NB4 (cell line): ENCODE measurements at regions not wholly inside any gene's neighbourhood (a gene's known extent, or its start where the extent isn't known, plus 50 kb on each side); places are given as distances from the start of the nearest gene placed in this dataset.

Source experiments
- DNase-seq: peaks from one replicate; pipeline ENCODE4 v3.0.0; 2010; ENCODE audit warnings: low read depth
- H3K4me3 ChIP-seq: one replicate; pipeline ENCODE4 v1.5.1; 2011; ENCODE audit warnings: mild to moderate bottlenecking, low read depth, low read length, moderate library complexity
- MAX ChIP-seq: IDR thresholded peaks from 2 replicates; pipeline ENCODE4 v1.6.1; 2011; ENCODE audit warnings: low read depth, low read length
- MYC ChIP-seq: IDR thresholded peaks from 2 replicates; pipeline ENCODE4 v1.6.1; 2011; ENCODE audit warnings: low read depth, low read length
- POLR2A ChIP-seq: IDR thresholded peaks from 2 replicates; pipeline ENCODE4 v1.6.1; 2011; ENCODE audit warnings: mild to moderate bottlenecking; ENCODE audit not compliant: insufficient read length; ENCODE audit errors: extremely low read depth
- TF ChIP-seq, protein P1 (sequence below): IDR thresholded peaks from one replicate; pipeline ENCODE4 v1.5.1; 2012; ENCODE audit warnings: low read depth, low read length

- no peak for DNase-seq
- TF ChIP-seq, protein P1, sequence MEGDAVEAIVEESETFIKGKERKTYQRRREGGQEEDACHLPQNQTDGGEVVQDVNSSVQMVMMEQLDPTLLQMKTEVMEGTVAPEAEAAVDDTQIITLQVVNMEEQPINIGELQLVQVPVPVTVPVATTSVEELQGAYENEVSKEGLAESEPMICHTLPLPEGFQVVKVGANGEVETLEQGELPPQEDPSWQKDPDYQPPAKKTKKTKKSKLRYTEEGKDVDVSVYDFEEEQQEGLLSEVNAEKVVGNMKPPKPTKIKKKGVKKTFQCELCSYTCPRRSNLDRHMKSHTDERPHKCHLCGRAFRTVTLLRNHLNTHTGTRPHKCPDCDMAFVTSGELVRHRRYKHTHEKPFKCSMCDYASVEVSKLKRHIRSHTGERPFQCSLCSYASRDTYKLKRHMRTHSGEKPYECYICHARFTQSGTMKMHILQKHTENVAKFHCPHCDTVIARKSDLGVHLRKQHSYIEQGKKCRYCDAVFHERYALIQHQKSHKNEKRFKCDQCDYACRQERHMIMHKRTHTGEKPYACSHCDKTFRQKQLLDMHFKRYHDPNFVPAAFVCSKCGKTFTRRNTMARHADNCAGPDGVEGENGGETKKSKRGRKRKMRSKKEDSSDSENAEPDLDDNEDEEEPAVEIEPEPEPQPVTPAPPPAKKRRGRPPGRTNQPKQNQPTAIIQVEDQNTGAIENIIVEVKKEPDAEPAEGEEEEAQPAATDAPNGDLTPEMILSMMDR: no peak
- TF ChIP-seq MAX (no peak), POLR2A (no peak), MYC (no peak)
Measured at GRCh38 chr18:22086973-22087372, 82.4 kb upstream of the GATA6 start.

GRCh38 chr18:22088029-22088428 lies 81.4 kb upstream of the GATA6 start:
- TF ChIP-seq, protein P1: no peak
- TF ChIP-seq POLR2A (no peak), MYC (no peak), MAX (no peak)
- no peak overlapping the region for H3K4me3 ChIP-seq
- no peak for DNase-seq

More at GRCh38 chr18:22086973-22087372, 82.4 kb upstream of the GATA6 start:
- H3K4me3 ChIP-seq: no peak overlapping the region

DNA sequence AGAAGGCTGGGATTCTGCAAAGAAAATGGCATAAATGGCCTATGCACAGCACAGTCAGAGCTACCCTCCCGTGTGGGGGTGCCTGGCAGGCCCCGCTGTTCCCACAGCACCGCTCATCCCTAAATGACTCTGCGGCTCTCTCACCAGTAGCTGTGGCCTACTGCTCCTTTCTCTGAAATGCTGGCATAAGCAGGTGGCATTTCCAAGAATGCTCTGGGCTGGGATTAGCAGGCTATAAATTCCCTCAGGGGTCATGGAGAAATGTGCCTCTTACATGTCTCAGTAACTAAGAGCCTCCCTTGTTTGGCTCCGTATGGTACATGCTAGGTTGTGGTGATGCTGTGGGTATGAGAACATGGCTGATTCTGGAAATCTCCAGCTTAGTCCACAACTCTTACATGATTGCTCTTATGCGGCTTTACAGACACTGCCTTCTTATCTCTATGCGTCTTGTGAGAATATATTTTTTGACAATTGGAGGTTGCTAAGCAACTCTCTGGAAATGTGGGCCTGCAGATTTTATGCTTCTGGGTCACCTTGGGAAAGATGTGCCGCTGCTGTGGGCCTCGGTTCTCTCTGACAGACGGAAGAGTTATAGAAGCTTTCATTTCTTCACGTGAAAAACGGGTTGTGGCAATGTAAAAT lies 80.3 kb upstream of the GATA6 start:
- DNase-seq: no peak
- H3K4me3 ChIP-seq: no peak overlapping the region
- TF ChIP-seq, protein P1: no peak
- TF ChIP-seq MYC: no peak
- TF ChIP-seq POLR2A: no peak
- no peak for TF ChIP-seq MAX

GRCh38 chr18:22091341-22091740 lies 78.0 kb upstream of the GATA6 start:
- DNase-seq: no peak
- TF ChIP-seq MAX (no peak), POLR2A (no peak), MYC (no peak)
- TF ChIP-seq, protein P1: no peak
- H3K4me3 ChIP-seq: no peak overlapping the region

DNA sequence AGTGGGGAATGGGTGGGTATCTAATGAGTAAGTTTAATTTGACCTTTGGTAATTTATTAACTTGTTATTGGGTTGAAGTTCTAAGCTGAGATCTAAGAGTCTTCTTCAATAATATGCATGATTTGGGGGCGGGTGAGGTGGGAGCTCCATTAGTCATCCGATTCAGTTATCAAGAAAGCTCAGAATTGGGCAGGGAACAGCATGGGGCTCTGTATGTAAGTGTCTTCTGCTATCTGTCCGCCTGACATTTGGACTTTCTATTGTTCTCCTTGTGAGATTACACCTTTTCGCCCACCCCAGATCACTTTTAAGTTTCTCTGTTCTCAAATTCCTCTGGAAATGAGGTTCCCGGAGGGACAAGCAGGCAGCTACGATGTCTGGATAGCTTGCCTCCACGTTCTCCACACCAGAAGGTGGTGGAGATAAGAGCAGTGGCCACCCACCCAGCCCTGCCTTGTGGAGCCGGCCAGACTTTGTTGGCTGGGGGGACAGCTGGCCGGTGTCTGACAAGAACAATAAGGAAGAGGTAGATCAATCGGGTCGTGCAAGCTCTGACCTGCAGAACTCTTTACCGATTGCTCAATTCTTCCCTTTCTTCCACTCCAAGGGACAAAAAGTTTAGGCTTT lies 75.5 kb upstream of the GATA6 start:
- TF ChIP-seq, protein P1: no peak
- no peak for TF ChIP-seq POLR2A
- TF ChIP-seq MYC: no peak
- TF ChIP-seq MAX: no peak
- no peak overlapping the region for H3K4me3 ChIP-seq
- no peak for DNase-seq

DNA sequence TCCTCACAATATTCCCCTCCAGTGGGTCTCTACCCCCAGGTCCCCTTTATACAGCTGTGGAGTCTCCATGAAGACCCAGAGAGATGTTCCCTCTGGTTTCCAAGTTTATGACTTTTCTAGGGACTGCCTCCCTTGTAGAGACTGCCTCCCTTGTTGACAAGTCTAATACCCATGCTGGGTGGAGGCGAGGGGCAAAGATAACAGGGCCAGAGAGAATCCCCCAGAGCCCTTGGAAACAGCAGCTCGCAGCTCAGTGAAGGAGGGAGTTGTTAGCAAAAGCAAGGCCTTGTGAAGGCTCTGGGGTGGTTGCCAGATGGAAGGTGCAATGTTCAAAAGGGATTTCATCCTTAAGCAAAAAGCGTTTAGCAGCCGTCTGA lies 75.0 kb upstream of the GATA6 start:
- no peak overlapping the region for H3K4me3 ChIP-seq
- TF ChIP-seq MAX (no peak), MYC (no peak), POLR2A (no peak)
- TF ChIP-seq, protein P1: no peak
- DNase-seq: no peak
